ENCODE measurements at regions not wholly inside any gene's neighbourhood (a gene's known extent, or its start where the extent isn't known, plus 50 kb on each side); places are given as distances from the start of the nearest gene placed in this dataset.

DNA sequence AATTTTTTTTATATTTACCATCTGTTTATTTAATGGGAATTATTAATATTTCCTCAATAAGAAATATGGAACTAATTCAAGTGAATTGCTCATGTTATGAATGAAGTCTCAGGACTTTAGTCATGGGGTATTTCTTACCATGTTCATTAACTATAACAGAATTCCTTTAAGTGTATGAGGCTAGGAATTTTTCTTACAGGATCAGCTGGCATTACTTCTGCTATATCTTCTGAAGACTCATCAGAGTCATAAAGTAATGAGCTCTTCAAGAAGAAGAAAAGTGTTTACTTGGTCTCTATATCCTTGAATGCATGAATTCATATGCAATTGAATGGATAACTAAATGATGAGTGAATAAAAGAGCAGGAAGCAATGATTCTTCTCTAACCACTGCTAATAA, 486.8 kb upstream of the THBS1 start:
- no peak for DNase-seq (ENCODE audit: low spot score in 2 of 2)
- no peak overlapping the region for H3K4me3 ChIP-seq (ENCODE audit: low read depth, poor library complexity, severe bottlenecking)
- intact Hi-C loops (cut with DNase I; ENCODE audit: low total_unique reads), result no loop called here
- no peak for TF ChIP-seq POLR2A (IDR thresholded peaks at IDR 0.05)
- TF ChIP-seq, protein P1, sequence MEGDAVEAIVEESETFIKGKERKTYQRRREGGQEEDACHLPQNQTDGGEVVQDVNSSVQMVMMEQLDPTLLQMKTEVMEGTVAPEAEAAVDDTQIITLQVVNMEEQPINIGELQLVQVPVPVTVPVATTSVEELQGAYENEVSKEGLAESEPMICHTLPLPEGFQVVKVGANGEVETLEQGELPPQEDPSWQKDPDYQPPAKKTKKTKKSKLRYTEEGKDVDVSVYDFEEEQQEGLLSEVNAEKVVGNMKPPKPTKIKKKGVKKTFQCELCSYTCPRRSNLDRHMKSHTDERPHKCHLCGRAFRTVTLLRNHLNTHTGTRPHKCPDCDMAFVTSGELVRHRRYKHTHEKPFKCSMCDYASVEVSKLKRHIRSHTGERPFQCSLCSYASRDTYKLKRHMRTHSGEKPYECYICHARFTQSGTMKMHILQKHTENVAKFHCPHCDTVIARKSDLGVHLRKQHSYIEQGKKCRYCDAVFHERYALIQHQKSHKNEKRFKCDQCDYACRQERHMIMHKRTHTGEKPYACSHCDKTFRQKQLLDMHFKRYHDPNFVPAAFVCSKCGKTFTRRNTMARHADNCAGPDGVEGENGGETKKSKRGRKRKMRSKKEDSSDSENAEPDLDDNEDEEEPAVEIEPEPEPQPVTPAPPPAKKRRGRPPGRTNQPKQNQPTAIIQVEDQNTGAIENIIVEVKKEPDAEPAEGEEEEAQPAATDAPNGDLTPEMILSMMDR (IDR thresholded peaks at IDR 0.05), result no peak

DNA sequence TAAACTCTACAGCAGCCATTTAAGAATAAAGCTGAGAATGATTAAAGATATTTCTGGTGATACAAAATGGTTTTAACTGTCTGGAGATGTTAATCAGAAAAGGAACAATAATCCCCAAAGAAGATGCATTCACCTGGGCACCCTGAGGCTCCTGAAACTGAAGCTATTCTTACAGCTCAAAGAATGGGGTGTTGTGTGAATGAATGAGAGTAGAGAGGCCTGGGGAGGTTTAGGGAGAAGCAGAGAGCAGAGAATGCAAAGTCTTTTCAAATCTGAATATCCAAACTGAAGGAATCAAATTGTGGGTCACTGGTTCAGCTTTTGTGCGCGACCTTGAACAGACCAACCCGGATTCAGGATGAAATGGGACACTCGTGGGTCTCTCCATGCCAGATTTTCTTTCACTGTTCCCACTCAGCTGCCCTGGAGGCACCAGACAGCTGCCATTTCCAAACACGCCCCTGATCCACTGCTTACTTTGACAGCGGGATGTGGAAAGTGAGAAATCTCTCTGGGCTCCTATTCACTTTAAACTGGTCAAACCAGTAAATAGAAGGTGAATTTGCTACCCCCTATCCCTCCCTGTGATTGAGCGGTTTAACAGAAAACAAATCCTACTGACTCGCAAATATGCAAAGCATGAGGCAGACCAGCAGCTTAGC, 485.5 kb upstream of the THBS1 start:
- H3K4me3 ChIP-seq (ENCODE audit: low read depth, poor library complexity, severe bottlenecking), result no peak overlapping the region
- no peak for DNase-seq (ENCODE audit: low spot score in 2 of 2)
- intact Hi-C loops (cut with DNase I; ENCODE audit: low total_unique reads), result no loop called here
- WGBS, 2 donors, result 48 to 67% methylated on average over 8 of the region's 8 CpGs
- no peak for TF ChIP-seq POLR2A (IDR thresholded peaks at IDR 0.05)
- TF ChIP-seq, protein P1 (IDR thresholded peaks at IDR 0.05), result no peak

DNA sequence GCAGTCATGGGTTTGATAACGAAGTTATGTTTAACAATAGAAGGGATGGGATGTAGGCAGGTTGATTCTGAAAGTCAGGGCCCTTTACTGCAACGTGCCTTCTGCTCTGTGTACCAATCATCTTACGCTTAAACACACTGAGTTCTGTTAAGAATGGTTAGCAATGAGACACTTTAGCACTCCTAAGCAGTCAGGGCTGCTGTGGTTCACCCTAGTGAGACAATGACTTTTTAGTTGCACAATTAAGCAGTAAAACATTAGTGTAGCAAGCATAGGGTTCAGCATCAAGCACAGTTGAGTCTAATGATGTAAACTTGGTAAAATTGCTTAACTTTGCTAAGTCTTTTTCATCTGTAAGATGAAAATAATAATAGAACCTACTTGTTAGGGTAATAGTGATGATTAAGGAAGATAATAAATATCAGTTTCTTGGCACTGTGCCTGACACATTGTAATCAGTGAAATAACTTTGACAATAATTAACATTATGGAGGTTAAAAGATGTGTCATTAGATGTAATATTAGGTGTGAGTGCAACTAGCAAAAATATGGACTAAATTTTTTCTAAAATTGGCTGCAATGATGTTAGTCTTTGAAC, 484.2 kb upstream of the THBS1 start:
- 84 to 92% methylated on average over 3 of the region's 3 CpGs for WGBS, 2 donors
- H3K4me3 ChIP-seq (ENCODE audit: low read depth, poor library complexity, severe bottlenecking), result no peak overlapping the region
- no peak for DNase-seq (ENCODE audit: low spot score in 2 of 2)
- intact Hi-C loops (cut with DNase I; ENCODE audit: low total_unique reads), result no loop called here
- TF ChIP-seq, protein P1 (IDR thresholded peaks at IDR 0.05), result no peak
- no peak for TF ChIP-seq POLR2A (IDR thresholded peaks at IDR 0.05)

DNA sequence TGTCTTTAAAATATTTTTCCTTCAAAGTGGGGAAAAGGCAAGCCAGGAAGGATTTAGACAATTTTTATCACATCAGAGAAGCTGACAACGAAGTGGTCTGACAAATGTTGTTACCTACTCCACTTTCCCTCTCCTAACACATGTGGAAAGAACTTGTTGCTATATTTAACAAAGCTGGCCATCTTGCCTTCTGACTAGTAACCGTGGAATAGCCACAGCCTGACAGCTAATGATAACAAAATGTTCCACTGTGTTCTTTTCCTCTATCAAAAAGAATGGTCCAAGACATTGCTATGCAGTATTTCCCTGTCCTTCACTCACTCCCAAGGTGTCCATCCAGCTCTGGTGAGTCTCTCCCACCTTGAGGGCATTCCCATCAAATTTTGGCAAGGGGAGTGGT, 481.4 kb upstream of the THBS1 start:
- no peak overlapping the region for H3K4me3 ChIP-seq (ENCODE audit: low read depth, poor library complexity, severe bottlenecking)
- no peak for DNase-seq (ENCODE audit: low spot score in 2 of 2)
- intact Hi-C loops (cut with DNase I; ENCODE audit: low total_unique reads), result no loop called here
- 81 to 93% methylated on average over 2 of the region's 2 CpGs for WGBS, 2 donors
- TF ChIP-seq, protein P1 (IDR thresholded peaks at IDR 0.05), result no peak
- TF ChIP-seq POLR2A (IDR thresholded peaks at IDR 0.05), result no peak

DNA sequence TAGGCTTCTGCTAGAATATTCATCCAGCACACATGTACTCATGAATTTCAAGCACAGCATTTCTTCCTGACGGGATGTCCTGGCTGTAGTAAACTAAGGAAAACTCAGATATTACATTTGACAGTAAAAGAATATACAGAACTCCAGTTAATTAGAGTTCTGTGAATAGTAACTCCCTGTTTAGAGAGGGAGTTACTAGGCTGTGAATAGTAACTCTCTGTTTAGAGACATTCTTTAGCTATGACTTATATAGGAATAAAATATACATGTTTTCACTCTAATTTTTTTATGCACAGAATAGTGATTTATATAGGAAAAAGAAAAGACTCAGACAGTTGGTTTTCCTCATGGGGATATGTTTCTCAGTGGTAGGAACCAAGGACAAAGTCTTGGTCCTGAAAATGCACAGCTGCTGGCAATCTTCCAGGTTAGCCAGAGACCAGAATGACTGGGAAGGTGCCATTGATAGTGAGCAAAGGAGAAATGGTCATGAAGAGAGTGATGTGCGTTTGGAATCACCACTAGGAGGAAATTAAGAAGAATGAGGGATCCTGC, 480.7 kb upstream of the THBS1 start:
- no peak overlapping the region for H3K4me3 ChIP-seq (ENCODE audit: low read depth, poor library complexity, severe bottlenecking)
- TF ChIP-seq, protein P1 (IDR thresholded peaks at IDR 0.05), result no peak
- no peak for DNase-seq (ENCODE audit: low spot score in 2 of 2)
- intact Hi-C loops (cut with DNase I; ENCODE audit: low total_unique reads), result no loop called here
- WGBS, 2 donors, result 78 to 85% methylated on average over 2 of the region's 2 CpGs

Measured in lower leg skin (tissue), 4 donors.